ENCODE measurements at regions not wholly inside any gene's neighbourhood (a gene's known extent, or its start where the extent isn't known, plus 50 kb on each side); places are given as distances from the start of the nearest gene placed in this dataset.

DNA sequence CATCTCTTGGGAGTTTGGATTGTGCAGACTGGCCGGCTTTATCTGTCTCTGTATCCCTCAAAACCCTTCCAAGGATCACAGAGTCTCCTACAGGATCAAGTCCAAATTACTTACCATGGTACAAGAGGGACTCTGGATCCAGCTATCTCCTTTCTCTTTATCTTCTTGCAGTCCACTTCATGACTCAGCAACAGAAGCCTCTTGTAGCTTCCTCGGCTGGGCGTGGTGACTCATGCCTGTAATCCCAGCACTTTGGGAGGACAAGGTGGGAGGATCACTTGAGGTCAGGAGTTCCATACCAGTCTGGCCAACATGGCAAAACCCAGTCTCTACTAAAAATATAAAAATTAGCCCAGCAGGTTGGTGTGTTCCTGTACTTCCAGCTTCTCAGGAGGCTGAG is 189.7 kb downstream of the BCAT1 start:
- DNase-seq (ENCODE audit: low read depth), result no peak

DNA sequence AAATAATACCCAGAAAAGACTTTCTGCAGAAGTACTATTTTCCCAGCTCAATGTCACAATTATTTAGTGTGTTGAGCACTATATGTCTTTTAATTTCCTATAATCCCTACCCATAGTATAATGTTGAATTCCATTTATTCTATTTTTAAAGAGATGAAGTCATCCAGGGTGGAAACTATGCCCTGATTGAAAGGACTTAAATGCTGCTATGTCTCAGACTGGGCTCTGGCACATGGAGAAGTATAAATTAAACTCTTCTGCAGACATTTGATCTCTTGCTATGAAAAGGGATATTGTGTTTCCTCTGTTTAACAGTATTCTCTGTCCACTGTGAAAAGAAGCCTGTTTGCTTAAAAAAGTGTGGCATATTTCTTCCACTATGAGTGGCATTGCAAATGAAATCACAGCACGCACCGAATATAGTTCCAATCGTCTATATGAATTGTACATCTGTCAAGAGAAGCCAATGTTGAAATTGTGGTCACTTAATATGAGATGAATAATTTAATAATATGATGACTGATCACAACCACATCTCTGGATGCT is 192.3 kb downstream of the BCAT1 start:
- no peak for DNase-seq (ENCODE audit: low read depth)

- no peak for DNase-seq (ENCODE audit: low read depth)
Observed at GRCh38 chr12:24754690-24755638, 193.9 kb downstream of the BCAT1 start.

GRCh38 chr12:24752763-24753462 is 196.0 kb downstream of the BCAT1 start:
- DNase-seq (ENCODE audit: low read depth), result no peak

DNA sequence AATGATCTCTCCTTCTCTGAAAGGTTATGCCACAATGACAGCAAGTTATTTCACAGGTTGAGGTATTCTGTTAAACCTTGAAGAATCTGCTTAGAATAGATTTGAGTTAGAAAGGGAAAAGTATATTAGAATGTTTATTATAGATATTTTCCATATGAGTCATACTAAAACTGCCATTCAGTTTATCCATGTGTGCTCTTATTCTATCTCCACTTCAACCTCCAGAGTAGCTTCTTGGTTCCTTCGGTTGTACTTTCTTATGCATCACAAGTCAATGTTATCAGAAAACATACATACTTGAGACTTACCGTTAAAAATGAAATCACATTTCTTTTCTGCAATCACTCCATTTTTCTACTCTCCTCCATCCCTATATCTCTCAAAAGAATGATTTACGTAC is 197.7 kb downstream of the BCAT1 start:
- no peak for DNase-seq (ENCODE audit: low read depth)

- DNase-seq (ENCODE audit: low read depth), result no peak
Observed at GRCh38 chr12:24750263-24750662, 198.6 kb downstream of the BCAT1 start.

DNA sequence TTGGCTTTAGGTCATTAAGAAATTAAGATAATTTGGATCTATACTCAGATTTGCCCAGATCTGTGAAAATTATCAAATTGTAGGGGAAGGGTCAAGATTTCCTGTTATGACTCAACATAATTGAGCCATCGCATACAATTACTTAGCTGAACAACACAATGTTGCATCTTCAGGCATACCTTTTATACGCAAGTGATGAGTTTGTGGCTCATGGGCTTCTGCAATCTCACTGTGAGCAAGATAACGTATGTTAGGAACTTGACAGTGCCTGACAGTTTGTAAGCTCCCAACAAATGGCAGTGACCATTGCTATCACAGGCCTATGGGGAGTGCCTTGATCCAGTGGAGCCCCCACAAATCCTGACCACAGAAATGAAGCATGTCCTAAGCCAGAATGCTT is 199.7 kb downstream of the BCAT1 start:
- DNase-seq (ENCODE audit: low read depth), result no peak

DNA sequence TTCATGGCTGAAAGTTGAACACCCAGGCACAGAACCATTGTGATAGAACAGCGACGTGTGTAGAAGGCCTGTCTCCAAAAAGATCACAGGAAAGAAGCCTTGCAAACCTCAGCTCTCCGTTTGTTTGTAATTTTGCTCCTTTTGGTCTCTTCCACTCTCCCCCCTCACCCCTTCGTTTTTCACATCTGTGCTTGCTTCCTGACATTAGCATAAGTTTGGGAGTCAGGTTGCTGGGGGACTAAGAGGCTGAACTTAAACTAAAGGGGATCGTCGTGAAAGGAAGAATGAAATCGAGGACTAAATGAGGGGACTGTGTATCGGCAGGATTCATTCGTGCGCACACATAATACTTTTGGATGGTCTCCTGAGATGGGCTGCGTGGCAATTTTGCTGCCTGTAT is 200.6 kb downstream of the BCAT1 start:
- no peak for DNase-seq (ENCODE audit: low read depth)

DNA sequence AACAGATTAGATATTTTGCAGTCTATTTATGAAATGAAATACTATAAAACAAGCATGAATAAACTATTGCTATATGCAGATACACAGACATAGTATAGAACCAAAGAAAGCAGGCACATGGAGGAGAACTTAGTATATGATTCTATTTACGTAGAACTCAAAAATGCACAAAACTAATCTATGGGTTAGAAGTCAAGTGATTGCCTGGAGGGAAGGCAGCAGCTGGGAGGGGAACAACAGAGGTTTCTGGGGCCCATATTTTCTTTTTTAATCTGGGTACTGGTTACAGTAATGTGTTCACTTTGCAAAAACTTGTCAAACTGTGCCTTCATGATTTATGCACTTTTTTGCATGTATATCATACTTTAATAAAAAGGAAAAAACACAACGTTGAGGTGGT is 202.0 kb downstream of the BCAT1 start:
- DNase-seq (ENCODE audit: low read depth), result no peak

GRCh38 chr12:24746006-24746671 is 202.8 kb downstream of the BCAT1 start:
- DNase-seq (ENCODE audit: low read depth), result no peak

GRCh38 chr12:24743941-24744793 is 204.7 kb downstream of the BCAT1 start:
- DNase-seq (ENCODE audit: low read depth), result no peak

GRCh38 chr12:24742378-24742777 is 206.5 kb downstream of the BCAT1 start:
- DNase-seq (ENCODE audit: low read depth), result no peak

- DNase-seq (ENCODE audit: low read depth), result no peak
Observed at GRCh38 chr12:24741216-24741615, 207.7 kb downstream of the BCAT1 start.

DNA sequence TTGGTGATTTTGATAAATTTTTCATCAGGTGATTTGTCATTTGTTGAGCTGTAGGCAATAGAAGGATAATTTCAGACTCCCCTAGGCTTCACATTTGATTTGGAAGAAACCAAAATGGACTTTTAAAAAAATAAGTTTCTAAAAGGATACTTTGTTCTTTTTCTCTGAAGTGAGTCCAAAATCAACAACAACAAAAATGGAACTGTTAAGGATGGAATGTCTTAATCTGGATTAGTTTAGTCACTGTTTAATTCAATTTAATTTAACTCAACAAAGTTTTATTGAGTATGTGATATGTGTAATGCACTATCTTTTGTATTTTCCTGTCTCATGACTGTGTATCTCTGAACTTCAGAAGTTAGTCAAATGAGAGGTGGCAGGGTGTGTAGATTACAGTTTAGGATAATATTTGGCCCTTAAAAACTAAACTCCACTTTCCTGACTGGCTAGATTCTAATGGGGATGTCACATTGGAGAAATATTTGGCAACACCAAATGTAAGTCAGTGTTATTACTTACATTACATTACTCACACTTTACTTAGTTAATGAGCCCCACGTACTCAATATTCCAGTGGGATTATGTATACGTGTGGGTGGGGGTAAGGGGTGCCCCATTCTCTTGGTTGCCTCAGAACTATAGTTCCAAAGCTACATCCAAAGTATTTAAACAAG is 209.7 kb downstream of the BCAT1 start:
- no peak for DNase-seq (ENCODE audit: low read depth)

DNA sequence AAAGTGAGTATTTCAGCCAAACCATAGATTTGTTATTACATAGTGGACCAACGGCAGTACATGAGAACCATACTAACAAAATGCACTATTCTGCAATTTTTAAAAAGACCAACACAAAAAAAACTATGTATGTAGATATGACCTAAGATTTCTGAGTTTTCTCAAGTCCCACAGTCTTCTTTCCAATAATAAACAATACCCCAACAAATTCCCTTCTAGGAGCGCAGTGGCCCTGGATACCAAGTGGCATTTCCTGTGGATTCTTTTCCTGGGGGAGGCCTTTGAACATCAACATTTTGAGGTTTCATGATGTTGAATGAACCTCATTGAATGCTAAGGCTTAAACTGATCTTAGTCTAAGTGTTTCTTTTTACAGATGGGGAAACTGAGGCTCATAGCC is 210.5 kb downstream of the BCAT1 start:
- no peak for DNase-seq (ENCODE audit: low read depth)

DNA sequence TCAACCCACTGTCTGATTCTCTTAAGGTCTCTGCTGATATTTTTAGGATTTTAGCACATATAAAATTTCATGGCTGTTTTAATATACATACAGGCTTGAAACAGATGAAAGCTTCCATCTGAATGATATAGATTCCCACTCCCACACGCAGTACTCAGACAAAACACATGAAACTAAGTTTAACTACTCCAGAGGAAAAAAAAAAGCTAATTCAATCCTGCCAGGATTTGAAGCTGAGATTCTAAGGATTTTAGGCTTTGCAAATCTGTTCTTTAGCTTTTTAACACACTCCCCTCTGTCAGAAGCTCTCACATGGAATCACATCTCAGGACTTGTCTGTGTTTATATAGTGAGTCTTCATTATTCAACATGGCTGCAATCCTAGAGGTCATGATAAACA is 217.3 kb downstream of the BCAT1 start:
- DNase-seq (ENCODE audit: low read depth), result no peak

GRCh38 chr12:24730489-24730896 is 218.4 kb downstream of the BCAT1 start:
- no peak for DNase-seq (ENCODE audit: low read depth)

DNA sequence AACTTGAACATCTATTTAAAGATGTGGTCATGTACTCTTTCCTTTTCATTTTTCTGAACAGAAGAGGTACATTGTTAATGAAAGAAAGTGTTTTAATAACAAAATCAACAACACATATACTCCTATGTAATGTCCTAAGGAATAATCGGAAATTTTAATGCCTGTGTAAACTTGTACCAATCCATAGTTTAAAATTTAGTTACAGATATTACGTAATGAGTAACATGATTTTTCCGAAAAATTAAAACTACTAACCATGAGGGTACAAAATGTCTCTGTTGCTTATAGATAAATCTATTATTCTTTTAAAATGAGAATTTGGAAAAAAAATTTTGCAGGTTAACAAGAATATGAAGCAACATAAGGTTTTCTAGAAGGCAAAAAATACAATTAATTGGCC is 220.1 kb downstream of the BCAT1 start:
- DNase-seq (ENCODE audit: low read depth), result no peak

DNA sequence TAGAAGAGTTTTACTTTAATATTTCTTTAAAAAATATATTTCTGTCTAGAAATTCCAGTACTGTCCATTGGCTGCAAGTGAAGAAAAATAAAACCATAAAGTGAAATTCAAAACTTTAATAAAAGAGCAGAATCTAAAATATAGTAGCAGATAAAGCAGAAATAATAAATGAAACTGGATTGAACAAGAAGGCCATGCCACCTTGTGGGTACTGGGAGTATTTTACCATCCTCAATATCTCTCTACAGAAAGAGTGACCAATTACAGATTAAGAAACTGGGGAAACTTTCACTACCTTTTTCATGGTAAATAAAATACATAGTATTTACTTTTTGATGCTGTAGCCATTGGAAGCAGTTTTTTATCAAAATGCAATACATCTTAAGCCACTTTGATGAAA is 220.5 kb downstream of the BCAT1 start:
- no peak for DNase-seq (ENCODE audit: low read depth)

- DNase-seq (ENCODE audit: low read depth), result no peak
Observed at GRCh38 chr12:24725616-24726015, 223.3 kb downstream of the BCAT1 start.

DNA sequence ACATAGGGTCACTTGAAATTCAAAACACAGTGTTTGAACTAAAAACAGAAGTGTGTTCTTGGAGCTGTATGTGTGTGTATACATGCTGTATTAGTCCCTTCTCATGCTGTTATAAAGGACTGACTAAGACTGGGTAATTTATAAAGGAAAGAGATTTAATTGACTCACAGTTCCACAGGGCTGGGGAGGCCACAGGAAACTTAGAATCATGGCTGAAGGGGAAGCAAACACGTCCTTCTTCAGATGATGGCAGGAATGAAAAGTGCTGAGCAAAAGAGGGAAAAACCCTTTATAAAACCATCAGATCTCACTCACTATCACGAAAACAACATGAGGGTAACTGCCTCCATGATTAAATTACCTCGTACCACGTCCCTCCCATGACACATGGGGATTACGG is 224.1 kb downstream of the BCAT1 start:
- DNase-seq (ENCODE audit: low read depth), result no peak
